ENCODE measurements at regions not wholly inside any gene's neighbourhood (a gene's known extent, or its start where the extent isn't known, plus 50 kb on each side); places are given as distances from the start of the nearest gene placed in this dataset.

- Mint-ChIP-seq H3K27me3 (ENCODE audit: insufficient read depth) (peaks cover 2% of the 10 kb centered on the region), H3K9me3 (peaks cover 31% of the 10 kb centered on the region), H3K36me3 (ENCODE audit: low read depth) (no peaks in the 10 kb centered on the region), H3K4me1 (ENCODE audit: low read depth) (no peaks in the 10 kb centered on the region), H3K27ac (no peak overlapping the region), H3K4me3 (no peak overlapping the region)
- DNase-seq = no peak
- no peak for TF ChIP-seq CTCF (IDR thresholded peaks at IDR 0.05)
These were observed 104.7 kb downstream of the LRATD1 start for GRCh38 chr2:14737201-14737600.

- DNase-seq = no peak
- no peak for TF ChIP-seq CTCF (IDR thresholded peaks at IDR 0.05)
- H3K27me3 Mint-ChIP-seq (ENCODE audit: insufficient read depth) = peaks cover 3% of the 10 kb centered on the region
- peaks cover 11% of the 10 kb centered on the region for H3K9me3 Mint-ChIP-seq
- no peaks in the 10 kb centered on the region for H3K36me3 Mint-ChIP-seq (ENCODE audit: low read depth)
- no peaks in the 10 kb centered on the region for H3K4me1 Mint-ChIP-seq (ENCODE audit: low read depth)
- no peak overlapping the region for H3K4me3 Mint-ChIP-seq
- H3K27ac Mint-ChIP-seq = no peak overlapping the region
These were observed 111.3 kb downstream of the LRATD1 start for GRCh38 chr2:14743861-14744260.

- H3K27ac Mint-ChIP-seq = no peak overlapping the region
- no peak for TF ChIP-seq CTCF (IDR thresholded peaks at IDR 0.05)
- H3K9me3 Mint-ChIP-seq = peaks cover 14% of the 10 kb centered on the region
- H3K27me3 Mint-ChIP-seq (ENCODE audit: insufficient read depth) = peaks cover 3% of the 10 kb centered on the region
- no peak for DNase-seq
- H3K4me1 Mint-ChIP-seq (ENCODE audit: low read depth) = no peaks in the 10 kb centered on the region
- no peak overlapping the region for H3K4me3 Mint-ChIP-seq
- no peaks in the 10 kb centered on the region for H3K36me3 Mint-ChIP-seq (ENCODE audit: low read depth)
These were observed 113.0 kb downstream of the LRATD1 start for GRCh38 chr2:14745288-14746076.

- no peak for TF ChIP-seq CTCF (IDR thresholded peaks at IDR 0.05)
- DNase-seq = no peak
- Mint-ChIP-seq H3K27ac (no peak overlapping the region), H3K4me3 (no peak overlapping the region), H3K4me1 (ENCODE audit: low read depth) (no peaks in the 10 kb centered on the region), H3K27me3 (ENCODE audit: insufficient read depth) (peaks cover 3% of the 10 kb centered on the region), H3K9me3 (peaks cover 14% of the 10 kb centered on the region), H3K36me3 (ENCODE audit: low read depth) (no peaks in the 10 kb centered on the region)
These were observed 113.6 kb downstream of the LRATD1 start for GRCh38 chr2:14746133-14746532.

GRCh38 chr2:14747447-14747846, 114.9 kb downstream of the LRATD1 start:
- Mint-ChIP-seq H3K27ac (no peak overlapping the region), H3K27me3 (ENCODE audit: insufficient read depth) (peaks cover 1% of the 10 kb centered on the region), H3K36me3 (ENCODE audit: low read depth) (no peaks in the 10 kb centered on the region), H3K4me1 (ENCODE audit: low read depth) (no peaks in the 10 kb centered on the region), H3K9me3 (peaks cover 14% of the 10 kb centered on the region), H3K4me3 (no peak overlapping the region)
- no peak for DNase-seq
- no peak for TF ChIP-seq CTCF (IDR thresholded peaks at IDR 0.05)

Data from HFFc6 (cell line).